H9 (cell line): ENCODE measurements at regions not wholly inside any gene's neighbourhood (a gene's known extent, or its start where the extent isn't known, plus 50 kb on each side); places are given as distances from the start of the nearest gene placed in this dataset.

Experiments
- DNase-seq: peaks from one replicate; pipeline ENCODE4 v3.0.0-alpha.2; 2017
- H2AFZ ChIP-seq: one replicate; pipeline ENCODE4 v1.6.1; 2013; ENCODE audit warnings: mild to moderate bottlenecking, low read length, control low read depth, moderate library complexity
- H2AK5ac ChIP-seq: 2 replicates; pipeline ENCODE4 v1.6.1; 2013; ENCODE audit warnings: low read length, control low read depth, mixed read lengths; ENCODE audit not compliant: insufficient read length
- H2BK120ac ChIP-seq: one replicate; pipeline ENCODE4 v1.6.1; 2013; ENCODE audit warnings: low read depth, mild to moderate bottlenecking, low read length, control low read depth, inconsistent platforms; ENCODE audit not compliant: poor library complexity, severe bottlenecking
- H2BK12ac ChIP-seq: 2 replicates; pipeline ENCODE4 v1.6.1; 2013; ENCODE audit warnings: low read length, control low read depth, mixed read lengths, low read depth; ENCODE audit not compliant: insufficient read length
- H2BK15ac ChIP-seq: 2 replicates; pipeline ENCODE4 v1.6.1; 2013; ENCODE audit warnings: low read depth, low read length, control low read depth
- H2BK20ac ChIP-seq: one replicate; pipeline ENCODE4 v1.6.1; 2013; ENCODE audit warnings: low read depth, mild to moderate bottlenecking, low read length, control low read depth, inconsistent platforms; ENCODE audit not compliant: poor library complexity, severe bottlenecking
- H2BK5ac ChIP-seq: 2 replicates; pipeline ENCODE4 v1.6.1; 2013; ENCODE audit warnings: low read length, control low read depth, mixed read lengths; ENCODE audit not compliant: insufficient read length
- H3K14ac ChIP-seq: 2 replicates; pipeline ENCODE4 v1.6.1; 2013; ENCODE audit warnings: low read length, control low read depth; ENCODE audit not compliant: insufficient read depth
- H3K18ac ChIP-seq: 2 replicates; pipeline ENCODE4 v1.6.1; 2013; ENCODE audit warnings: low read depth, mild to moderate bottlenecking, mixed read lengths, low read length, control low read depth; ENCODE audit not compliant: insufficient read length
- H3K23ac ChIP-seq: 2 replicates; pipeline ENCODE4 v1.6.1; 2013; ENCODE audit warnings: low read length, control low read depth, mixed read lengths, low read depth; ENCODE audit not compliant: insufficient read length
- H3K23me2 ChIP-seq: 2 replicates; pipeline ENCODE4 v1.6.1; 2013; ENCODE audit warnings: low read depth, mild to moderate bottlenecking, mixed read lengths, low read length, control low read depth; ENCODE audit not compliant: insufficient read length, poor library complexity, severe bottlenecking
- H3K27ac ChIP-seq: 2 replicates; pipeline ENCODE4 v1.5.1; 2013; ENCODE audit warnings: low read length, control low read depth, mixed read lengths, low read depth; ENCODE audit not compliant: insufficient read length
- H3K27me3 ChIP-seq: 2 replicates; pipeline ENCODE4 v1.6.1; 2013; ENCODE audit warnings: low read length, control low read depth, inconsistent platforms; ENCODE audit not compliant: insufficient read depth
- H3K4ac ChIP-seq: 2 replicates; pipeline ENCODE4 v1.6.1; 2013; ENCODE audit warnings: low read depth, mild to moderate bottlenecking, control low read depth, inconsistent platforms, low read length, moderate library complexity
- H3K4me1 ChIP-seq: 2 replicates; pipeline ENCODE4 v1.6.1; 2013; ENCODE audit warnings: low read length, control low read depth, inconsistent platforms; ENCODE audit not compliant: insufficient read depth
- H3K4me2 ChIP-seq: 2 replicates; pipeline ENCODE4 v1.6.1; 2013; ENCODE audit warnings: low read length, control low read depth, mixed read lengths; ENCODE audit not compliant: insufficient read length, insufficient read depth
- H3K56ac ChIP-seq: 2 replicates; pipeline ENCODE4 v1.6.1; 2013; ENCODE audit warnings: low read depth, mild to moderate bottlenecking, mixed read lengths, low read length, control low read depth; ENCODE audit not compliant: insufficient read length
- H3K79me1 ChIP-seq: 2 replicates; pipeline ENCODE4 v1.6.1; 2013; ENCODE audit warnings: low read depth, mild to moderate bottlenecking, moderate library complexity, low read length, control low read depth, inconsistent platforms; ENCODE audit not compliant: insufficient read depth, poor library complexity, severe bottlenecking
- H3K79me2 ChIP-seq: 2 replicates; pipeline ENCODE4 v1.6.1; 2013; ENCODE audit warnings: low read length, control low read depth, inconsistent platforms; ENCODE audit not compliant: insufficient read depth
- H3K9ac ChIP-seq: 2 replicates; pipeline ENCODE4 v1.6.1; 2013; ENCODE audit warnings: low read length, control low read depth, mixed read lengths; ENCODE audit not compliant: insufficient read length; ENCODE audit errors: extremely low read depth
- H3K9me3 ChIP-seq: one replicate; pipeline ENCODE4 v1.6.1; 2013; ENCODE audit warnings: low read depth, low read length, inconsistent platforms; ENCODE audit not compliant: control insufficient read depth
- H3T11ph ChIP-seq: one replicate; pipeline ENCODE4 v1.6.1; 2013; ENCODE audit warnings: mild to moderate bottlenecking, low read length, control low read depth, inconsistent platforms
- H4K20me1 ChIP-seq: one replicate; pipeline ENCODE4 v1.6.1; 2013; ENCODE audit not compliant: control insufficient read depth, insufficient read length, insufficient read depth
- H4K5ac ChIP-seq: 2 replicates; pipeline ENCODE4 v1.6.1; 2013; ENCODE audit warnings: low read depth, mild to moderate bottlenecking, mixed read lengths, low read length, control low read depth; ENCODE audit not compliant: insufficient read length
- H4K8ac ChIP-seq: replicated peaks from 2 replicates; pipeline ENCODE4 v1.6.1; 2013; ENCODE audit warnings: low read length, control low read depth, mixed read lengths, low read depth; ENCODE audit not compliant: insufficient read length
- H4K91ac ChIP-seq: 2 replicates; pipeline ENCODE4 v1.6.1; 2013; ENCODE audit warnings: low read depth, mild to moderate bottlenecking, moderate library complexity, mixed read lengths, low read length, control low read depth; ENCODE audit not compliant: insufficient read length
- H3K27ac Mint-ChIP-seq, 3 experiments: 2 replicates in 2 of 3; 3 replicates in 1 of 3; pipeline ENCODE4 v1.8.0; 2020 to 2021; ENCODE audit warnings: mixed read lengths in 3 of 3, mild to moderate bottlenecking in 1 of 3, moderate library complexity in 1 of 3
- H3K27me3 Mint-ChIP-seq: 2 replicates; pipeline ENCODE4 v1.8.0; 2021; ENCODE audit warnings: low read depth, mild to moderate bottlenecking, moderate library complexity, mixed read lengths
- H3K36me3 Mint-ChIP-seq, 3 experiments: 2 replicates in 2 of 3; 3 replicates in 1 of 3; pipeline ENCODE4 v1.8.0; 2020 to 2021; ENCODE audit warnings: low read depth in 3 of 3, mixed read lengths in 3 of 3; ENCODE audit not compliant: insufficient read depth in 1 of 3
- H3K4me1 Mint-ChIP-seq, 2 experiments: 2 replicates each; pipeline ENCODE4 v1.8.0; 2020; ENCODE audit warnings: mixed read lengths in 2 of 2
- H3K4me3 Mint-ChIP-seq, 2 experiments: 2 replicates in 1 of 2; 3 replicates in 1 of 2; pipeline ENCODE4 v1.8.0; 2020 to 2021; ENCODE audit warnings: mild to moderate bottlenecking in 2 of 2, mixed read lengths in 2 of 2, moderate library complexity in 1 of 2
- H3K9me3 Mint-ChIP-seq, 2 experiments: 2 replicates in 1 of 2; 3 replicates in 1 of 2; pipeline ENCODE4 v1.8.0; 2020; ENCODE audit warnings: mild to moderate bottlenecking in 2 of 2, mixed read lengths in 2 of 2, moderate library complexity in 1 of 2
- WGBS: extraction: QIAGEN DNeasy Blood & Tissue Kit; methylation state at CpG from one replicate; pipeline ENCODE4 v1.1.7; 2013; ENCODE audit warnings: missing lambda C conversion rate, low lambda C conversion rate, mixed read lengths; ENCODE audit not compliant: insufficient read length; ENCODE audit errors: extremely low coverage; 5-methylcytosine and 5-hydroxymethylcytosine counted together
- TF ChIP-seq, protein P1 (sequence below): fragments of 200-600 bp; sonication (generic); conservative IDR thresholded peaks from 3 replicates; pipeline ENCODE4 v1.8.0; 2021; ENCODE audit warnings: antibody characterized with exemption, mild to moderate bottlenecking

DNA sequence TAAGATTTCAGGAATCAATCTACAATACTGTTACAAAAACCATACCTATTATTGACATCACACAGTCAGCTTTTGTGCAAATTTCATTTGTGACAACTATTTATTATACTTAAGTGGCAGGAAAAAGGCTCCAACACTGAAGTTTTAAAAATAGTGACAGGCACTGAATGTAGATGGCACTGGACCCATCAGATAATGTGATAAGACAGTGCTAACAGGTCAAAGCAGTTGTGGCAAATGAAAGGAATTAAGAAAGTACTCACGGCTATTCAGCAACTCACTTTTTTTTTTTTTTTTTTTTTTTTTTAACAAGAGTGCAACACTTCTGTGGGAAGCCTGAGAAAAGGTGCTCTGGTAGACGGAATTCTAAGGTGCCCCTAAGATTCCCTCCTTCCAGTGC lies 115.0 kb upstream of the MEF2C start:
- Histone ChIP-seq H3T11ph (no peak overlapping the region), H3K9me3 (no peaks in the 10 kb centered on the region), H3K18ac (no peak overlapping the region), H4K20me1 (no peaks in the 10 kb centered on the region), H4K8ac (no peak overlapping the region), H3K9ac (no peak overlapping the region), H3K14ac (no peak overlapping the region), H3K27me3 (no peaks in the 10 kb centered on the region), H2BK15ac (no peak overlapping the region), H3K79me1 (no peaks in the 10 kb centered on the region), H3K4me1 (no peaks in the 10 kb centered on the region), H3K23me2 (no peaks in the 10 kb centered on the region), H2BK5ac (no peak overlapping the region), H2BK120ac (no peak overlapping the region), H4K5ac (no peak overlapping the region), H3K4ac (no peak overlapping the region), H4K91ac (no peak overlapping the region), H3K27ac (no peak overlapping the region), H2AK5ac (no peak overlapping the region), H3K79me2 (no peaks in the 10 kb centered on the region), H2BK20ac (no peak overlapping the region), H2AFZ (no peak overlapping the region), H3K4me2 (no peak overlapping the region), H3K23ac (no peak overlapping the region), H2BK12ac (no peak overlapping the region), H3K56ac (no peak overlapping the region)
- no peaks in the 10 kb centered on the region for H3K4me1 Mint-ChIP-seq
- TF ChIP-seq, protein P1, sequence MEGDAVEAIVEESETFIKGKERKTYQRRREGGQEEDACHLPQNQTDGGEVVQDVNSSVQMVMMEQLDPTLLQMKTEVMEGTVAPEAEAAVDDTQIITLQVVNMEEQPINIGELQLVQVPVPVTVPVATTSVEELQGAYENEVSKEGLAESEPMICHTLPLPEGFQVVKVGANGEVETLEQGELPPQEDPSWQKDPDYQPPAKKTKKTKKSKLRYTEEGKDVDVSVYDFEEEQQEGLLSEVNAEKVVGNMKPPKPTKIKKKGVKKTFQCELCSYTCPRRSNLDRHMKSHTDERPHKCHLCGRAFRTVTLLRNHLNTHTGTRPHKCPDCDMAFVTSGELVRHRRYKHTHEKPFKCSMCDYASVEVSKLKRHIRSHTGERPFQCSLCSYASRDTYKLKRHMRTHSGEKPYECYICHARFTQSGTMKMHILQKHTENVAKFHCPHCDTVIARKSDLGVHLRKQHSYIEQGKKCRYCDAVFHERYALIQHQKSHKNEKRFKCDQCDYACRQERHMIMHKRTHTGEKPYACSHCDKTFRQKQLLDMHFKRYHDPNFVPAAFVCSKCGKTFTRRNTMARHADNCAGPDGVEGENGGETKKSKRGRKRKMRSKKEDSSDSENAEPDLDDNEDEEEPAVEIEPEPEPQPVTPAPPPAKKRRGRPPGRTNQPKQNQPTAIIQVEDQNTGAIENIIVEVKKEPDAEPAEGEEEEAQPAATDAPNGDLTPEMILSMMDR, result no peak
- no peak overlapping the region for H3K27ac Mint-ChIP-seq
- no peak overlapping the region for H3K4me3 Mint-ChIP-seq
- no peaks in the 10 kb centered on the region; a peak in 1 of 5 replicates for H3K9me3 Mint-ChIP-seq
- H3K27me3 Mint-ChIP-seq, result no peaks in the 10 kb centered on the region
- DNase-seq, result no peak
- H3K36me3 Mint-ChIP-seq, result peaks cover 0 to 2% (median 0%) of the 10 kb centered on the region in 3 experiments; a peak in 2 of 7 replicates
- WGBS, result no CpG with 5 or more reads among the region's 2 CpGs
